IMR-90 (cell line): ENCODE measurements at regions not wholly inside any gene's neighbourhood (a gene's known extent, or its start where the extent isn't known, plus 50 kb on each side); places are given as distances from the start of the nearest gene placed in this dataset.

Experiments
- ATAC-seq: fragments of 200-7000 bp; cut with Tn5 transposase; 2 replicates; pipeline ENCODE4 v1.9.1; 2020; ENCODE audit warnings: low read depth, mild to moderate bottlenecking, moderate library complexity
- BruUV-seq: library from RNA; stranded (reverse); fragments of 400-500 nt; replicated peaks from 2 replicates; lab custom pipeline; 2021; lab: Mats Ljungman, UMichigan
- CTCF ChIA-PET: fragments of 300-600 bp; formaldehyde crosslinking; extraction: SDS; loops from one replicate; lab custom pipeline; 2021; ENCODE audit warnings: antibody characterized with exemption; lab: Yijun Ruan, JAX
- POLR2A ChIA-PET: fragments of 300-600 bp; sonication (Branson Sonifier 250); formaldehyde crosslinking; loops from one replicate; lab custom pipeline; 2022; ENCODE audit warnings: antibody characterized with exemption; ENCODE audit not compliant: unreplicated experiment; lab: Charles Lee
- DNase-seq: peaks from one replicate; pipeline ENCODE4 v3.0.0; 2013
- H2AFZ ChIP-seq: replicated peaks from 2 replicates; pipeline ENCODE3; 2013; ENCODE audit warnings: low read length, mild to moderate bottlenecking; ENCODE audit not compliant: poor library complexity
- H2AK5ac ChIP-seq: 2 replicates; pipeline ENCODE4 v1.6.1; 2013; ENCODE audit warnings: low read depth, low read length, inconsistent platforms
- H2AK9ac ChIP-seq: replicated peaks from 2 replicates; pipeline ENCODE3; 2013; ENCODE audit warnings: mild to moderate bottlenecking, low read depth, low read length, moderate library complexity; ENCODE audit not compliant: poor library complexity
- H2BK120ac ChIP-seq: 2 replicates; pipeline ENCODE4 v1.6.1; 2013; ENCODE audit warnings: low read depth, low read length, inconsistent platforms
- H2BK15ac ChIP-seq: 3 replicates; pipeline ENCODE4 v1.6.1; 2013; ENCODE audit warnings: low read depth, low read length, inconsistent platforms
- H2BK20ac ChIP-seq: 2 replicates; pipeline ENCODE4 v1.6.1; 2013; ENCODE audit warnings: low read depth, mild to moderate bottlenecking, inconsistent platforms, low read length, moderate library complexity
- H2BK5ac ChIP-seq: 2 replicates; pipeline ENCODE4 v1.6.1; 2013; ENCODE audit warnings: mild to moderate bottlenecking, low read depth, low read length, inconsistent platforms; ENCODE audit not compliant: poor library complexity, severe bottlenecking
- H3K14ac ChIP-seq: replicated peaks from 2 replicates; pipeline ENCODE4 v1.6.1; 2013; ENCODE audit warnings: low read depth, low read length, inconsistent platforms
- H3K18ac ChIP-seq: 2 replicates; pipeline ENCODE4 v1.6.1; 2013; ENCODE audit warnings: low read depth, low read length, control low read depth
- H3K23ac ChIP-seq: 2 replicates; pipeline ENCODE4 v1.6.1; 2013; ENCODE audit warnings: low read depth, low read length, inconsistent platforms
- H3K27ac ChIP-seq: 2 replicates; pipeline ENCODE4 v1.5.1; 2013; ENCODE audit warnings: mild to moderate bottlenecking, control low read depth, low read length; ENCODE audit not compliant: insufficient read depth
- H3K27me3 ChIP-seq: 2 replicates; pipeline ENCODE4 v1.6.1; 2013; ENCODE audit warnings: low read length; ENCODE audit not compliant: control insufficient read depth, insufficient read depth
- H3K36me3 ChIP-seq: 2 replicates; pipeline ENCODE4 v1.6.1; 2013; ENCODE audit warnings: low read length, mixed read lengths; ENCODE audit not compliant: control insufficient read depth, insufficient read depth
- H3K4ac ChIP-seq: 2 replicates; pipeline ENCODE4 v1.6.1; 2013; ENCODE audit warnings: low read depth, low read length, inconsistent platforms
- H3K4me1 ChIP-seq: 2 replicates; pipeline ENCODE4 v1.6.1; 2013; ENCODE audit warnings: low read length, mixed read lengths; ENCODE audit not compliant: control insufficient read depth, insufficient read depth
- H3K4me2 ChIP-seq: 2 replicates; pipeline ENCODE4 v1.6.1; 2013; ENCODE audit warnings: low read depth, mild to moderate bottlenecking, control low read depth, low read length, moderate library complexity
- H3K4me3 ChIP-seq: 2 replicates; pipeline ENCODE4 v1.5.1; 2013; ENCODE audit warnings: low read depth, mild to moderate bottlenecking, control low read depth, low read length, moderate library complexity; ENCODE audit not compliant: insufficient read depth
- H3K56ac ChIP-seq: 2 replicates; pipeline ENCODE4 v1.6.1; 2013; ENCODE audit warnings: low read length, inconsistent platforms; ENCODE audit not compliant: insufficient read depth; ENCODE audit errors: extremely low read depth
- H3K79me1 ChIP-seq, 2 experiments: 2 replicates each; pipeline ENCODE4 v1.6.1; 2013; ENCODE audit warnings: low read length in 2 of 2, inconsistent platforms in 1 of 2, low read depth in 1 of 2
- H3K9ac ChIP-seq: 2 replicates; pipeline ENCODE4 v1.6.1; 2013; ENCODE audit warnings: low read depth, low read length, control low read depth
- H3K9me1 ChIP-seq: 2 replicates; pipeline ENCODE4 v1.6.1; 2013; ENCODE audit warnings: low read length, inconsistent platforms; ENCODE audit not compliant: insufficient read depth
- H3K9me3 ChIP-seq: 2 replicates; pipeline ENCODE4 v1.6.1; 2013; ENCODE audit warnings: low read length; ENCODE audit not compliant: control insufficient read depth, insufficient read depth
- H4K20me1 ChIP-seq: 2 replicates; pipeline ENCODE4 v1.6.1; 2013; ENCODE audit warnings: low read length, inconsistent platforms; ENCODE audit not compliant: insufficient read depth
- H4K5ac ChIP-seq: 2 replicates; pipeline ENCODE4 v1.6.1; 2013; ENCODE audit warnings: mild to moderate bottlenecking, low read depth, low read length, control low read depth
- H4K8ac ChIP-seq, 2 experiments: 2 replicates each; pipeline ENCODE4 v1.6.1; 2013; ENCODE audit warnings: low read depth in 2 of 2, low read length in 2 of 2, control low read depth in 1 of 2, inconsistent platforms in 1 of 2
- H4K91ac ChIP-seq: 2 replicates; pipeline ENCODE4 v1.6.1; 2013; ENCODE audit warnings: low read depth, low read length, inconsistent platforms; ENCODE audit not compliant: insufficient read depth
- BHLHE40 ChIP-seq: fragments of 150-350 bp; IDR thresholded peaks from 2 replicates; pipeline ENCODE4 v1.6.1; 2016; ENCODE audit warnings: mild to moderate bottlenecking, low read depth, low read length
- CHD1 ChIP-seq: IDR thresholded peaks from 2 replicates; pipeline ENCODE4 v1.6.1; 2012; ENCODE audit warnings: low read depth, low read length, improper control_type of control experiment
- CTCF ChIP-seq: conservative IDR thresholded peaks from 2 replicates; pipeline ENCODE4 v1.5.1; 2012; ENCODE audit warnings: mild to moderate bottlenecking, low read depth, low read length, improper control_type of control experiment
- FOS ChIP-seq: fragments of 150-350 bp; IDR thresholded peaks from 2 replicates; pipeline ENCODE4 v1.6.1; 2016; ENCODE audit warnings: low read depth, low read length
- MAFK ChIP-seq: IDR thresholded peaks from 2 replicates; pipeline ENCODE4 v1.6.1; 2012; ENCODE audit warnings: low read depth, low read length, improper control_type of control experiment
- MAZ ChIP-seq: IDR thresholded peaks from 2 replicates; pipeline ENCODE4 v1.6.1; 2012; ENCODE audit warnings: low read depth, mild to moderate bottlenecking, low read length, improper control_type of control experiment, moderate library complexity, borderline replicate concordance
- MXI1 ChIP-seq: IDR thresholded peaks from 2 replicates; pipeline ENCODE4 v1.6.1; 2012; ENCODE audit warnings: low read depth, mild to moderate bottlenecking, low read length, moderate library complexity, borderline replicate concordance
- POLR2A ChIP-seq: IDR thresholded peaks from 2 replicates; pipeline ENCODE4 v1.6.1; 2012; ENCODE audit warnings: mild to moderate bottlenecking, low read depth, low read length
- RAD21 ChIP-seq: IDR thresholded peaks from 2 replicates; pipeline ENCODE4 v1.6.1; 2012; ENCODE audit warnings: low read length, improper control_type of control experiment
- RCOR1 ChIP-seq: IDR thresholded peaks from 2 replicates; pipeline ENCODE4 v1.6.1; 2012; ENCODE audit warnings: mild to moderate bottlenecking, low read length, improper control_type of control experiment; ENCODE audit not compliant: insufficient replicate concordance
- RFX5 ChIP-seq: IDR thresholded peaks from 2 replicates; pipeline ENCODE4 v1.8.0; 2012; ENCODE audit warnings: low read depth, mild to moderate bottlenecking, low read length, moderate library complexity
- SMC3 ChIP-seq: fragments of 150-350 bp; IDR thresholded peaks from 2 replicates; pipeline ENCODE4 v1.6.1; 2016; ENCODE audit warnings: low read depth, mild to moderate bottlenecking, antibody characterized with exemption, low read length, moderate library complexity
- USF2 ChIP-seq: fragments of 150-350 bp; IDR thresholded peaks from 2 replicates; pipeline ENCODE4 v1.6.1; 2017; ENCODE audit warnings: mild to moderate bottlenecking, antibody characterized with exemption, low read length, low read depth
- WGBS, 2 experiments: methylation state at CpG; one replicate each; pipeline versions ENCODE4 v1.1.5 to v1.1.7; 2013; ENCODE audit warnings: missing lambda C conversion rate in 2 of 2; ENCODE audit not compliant: insufficient read length in 1 of 2; ENCODE audit errors: extremely low coverage in 2 of 2; 5-methylcytosine and 5-hydroxymethylcytosine counted together
- dilution Hi-C: fragments of 300-500 bp; cut with HindIII; formaldehyde crosslinking; loops from one replicate; pipeline ENCODE4 v1.14.3; 2018; ENCODE audit warnings: low sequenced_read_pairs; ENCODE audit not compliant: unreplicated experiment
- in situ Hi-C: fragments of 300-500 bp; cut with MboI; formaldehyde crosslinking; loops from 3 replicates; pipeline ENCODE4 v1.14.3; 2019; ENCODE audit warnings: low sequenced_read_pairs, inconsistent platforms, mixed read lengths
- intact Hi-C: fragments of 100-400 bp; cut with micrococcal nuclease; formaldehyde crosslinking; loops from 2 replicates; pipeline ENCODE4 v1.10.0; 2022

- Histone ChIP-seq H3K4me2 (no peak overlapping the region), H3K56ac (no peak overlapping the region), H3K23ac (no peak overlapping the region), H3K9me1 (no peaks in the 10 kb centered on the region), H3K9ac (no peak overlapping the region), H3K9me3 (no peaks in the 10 kb centered on the region; the same call in 1 of the 2 replicates), H4K20me1 (no peaks in the 10 kb centered on the region), H3K4me1 (no peaks in the 10 kb centered on the region), H3K14ac (no peak overlapping the region), H2AFZ (no peak overlapping the region), H2BK120ac (no peak overlapping the region), H3K27ac (no peak overlapping the region), H3K4ac (no peak overlapping the region), H2AK9ac (no peak overlapping the region), H3K18ac (no peak overlapping the region), H2BK20ac (no peak overlapping the region), H4K91ac (no peak overlapping the region), H2BK5ac (no peak overlapping the region), H3K27me3 (no peaks in the 10 kb centered on the region; the same call in none of the 2 replicates), H2BK15ac (no peak overlapping the region), H3K79me1 (no peaks in the 10 kb centered on the region), H4K5ac (no peak overlapping the region), H2AK5ac (no peak overlapping the region), H3K36me3 (no peaks in the 10 kb centered on the region), H4K8ac (no peak overlapping the region), H3K4me3 (no peak overlapping the region)
- POLR2A ChIA-PET = no interaction called here
- dilution Hi-C loops (no loop called here), intact Hi-C loops (no loop called here), in situ Hi-C loops (no loop called here)
- BruUV-seq = no TSS peak
- no peak for TF ChIP-seq POLR2A
- no peak for TF ChIP-seq RCOR1
- no peak for TF ChIP-seq RFX5
- TF ChIP-seq BHLHE40 = no peak
- no peak for TF ChIP-seq USF2
- no peak for TF ChIP-seq MXI1
- no peak for TF ChIP-seq MAFK
- TF ChIP-seq SMC3 = no peak
- TF ChIP-seq RAD21 = no peak
- no peak for TF ChIP-seq FOS
- TF ChIP-seq CTCF = no peak
- no peak for TF ChIP-seq MAZ
- TF ChIP-seq CHD1 = no peak
- DNase-seq (no peak), ATAC-seq (no peak)
- CTCF ChIA-PET = no interaction called here
- 61% methylated on average over 2 of the region's 3 CpGs; no CpG with 5 or more reads in 1 of the 2 experiments for WGBS, 2 experiments
Measured at GRCh38 chrX:40201329-40201885, 103.6 kb upstream of the BCOR start.
